ENCODE measurements at regions not wholly inside any gene's neighbourhood (a gene's known extent, or its start where the extent isn't known, plus 50 kb on each side); places are given as distances from the start of the nearest gene placed in this dataset.

- H3K27me3 Mint-ChIP-seq (ENCODE audit: insufficient read depth, low read depth, poor library complexity) = no peaks in the 10 kb centered on the region
- no peak overlapping the region for H3K27ac Mint-ChIP-seq
- no peaks in the 10 kb centered on the region for H3K36me3 Mint-ChIP-seq (ENCODE audit: low read depth)
- H3K4me2 ChIP-seq = no peak overlapping the region
- H3F3A ChIP-seq (replicated peaks; ENCODE audit: low read depth) = no peaks in the 10 kb centered on the region
- H3K4me3 Mint-ChIP-seq = no peak overlapping the region
- no peak overlapping the region for H2AFZ ChIP-seq
- DNase-seq (ENCODE audit: low spot score) = peak; percentile 52
- H3K4me1 ChIP-seq (ENCODE audit: insufficient read depth) = no peaks in the 10 kb centered on the region
- no peaks in the 10 kb centered on the region for H4K20me1 ChIP-seq (replicated peaks; ENCODE audit: insufficient read depth)
- H3K4me1 Mint-ChIP-seq = no peaks in the 10 kb centered on the region
- no peak overlapping the region for H3K4me3 ChIP-seq
- H3K27ac ChIP-seq (ENCODE audit: low read depth) = no peak overlapping the region
- H3K27me3 ChIP-seq (ENCODE audit: insufficient read depth) = no peaks in the 10 kb centered on the region
- no peaks in the 10 kb centered on the region for H3K79me2 ChIP-seq (replicated peaks; ENCODE audit: insufficient read depth)
- H3K9me2 ChIP-seq (ENCODE audit: insufficient read depth) = no peaks in the 10 kb centered on the region
- TF ChIP-seq CREB1 (CRISPR knock-in tag; IDR thresholded peaks at IDR 0.05; ENCODE audit: low read depth) (no peak), CTCF (conservative IDR thresholded peaks at IDR 0.05; ENCODE audit: low read depth in 2 of 2) (peak in 1 of 2 experiments; percentile 64; a peak in 3 of 4 replicates), ZNF114 (CRISPR knock-in tag; IDR thresholded peaks at IDR 0.05) (no peak)
- peaks cover 13% of the 10 kb centered on the region; the same call in 2 of the 3 replicates for H3K9me3 Mint-ChIP-seq
- H3K36me3 ChIP-seq (ENCODE audit: insufficient read depth) = no peaks in the 10 kb centered on the region
- no peak for ATAC-seq
Observed at GRCh38 chr6:62891065-62891647, 320.1 kb upstream of the FKBP1C start.

- Histone ChIP-seq H2AFZ (no peak overlapping the region), H3K9me2 (ENCODE audit: insufficient read depth) (no peaks in the 10 kb centered on the region), H3K79me2 (replicated peaks; ENCODE audit: insufficient read depth) (no peaks in the 10 kb centered on the region), H3K27me3 (ENCODE audit: insufficient read depth) (no peaks in the 10 kb centered on the region), H3F3A (replicated peaks; ENCODE audit: low read depth) (no peaks in the 10 kb centered on the region), H3K4me3 (no peak overlapping the region), H3K4me2 (no peak overlapping the region), H3K27ac (ENCODE audit: low read depth) (no peak overlapping the region), H3K36me3 (ENCODE audit: insufficient read depth) (no peaks in the 10 kb centered on the region), H3K4me1 (ENCODE audit: insufficient read depth) (no peaks in the 10 kb centered on the region), H4K20me1 (replicated peaks; ENCODE audit: insufficient read depth) (no peaks in the 10 kb centered on the region)
- Mint-ChIP-seq H3K27ac (no peak overlapping the region), H3K4me3 (no peak overlapping the region), H3K36me3 (ENCODE audit: low read depth) (no peaks in the 10 kb centered on the region), H3K9me3 (peaks cover 10% of the 10 kb centered on the region; the same call in 2 of the 3 replicates), H3K27me3 (ENCODE audit: insufficient read depth, low read depth, poor library complexity) (no peaks in the 10 kb centered on the region), H3K4me1 (no peaks in the 10 kb centered on the region)
- TF ChIP-seq ETS1 (IDR thresholded peaks at IDR 0.05) (no peak), NANOG (IDR thresholded peaks at IDR 0.05; ENCODE audit: borderline replicate concordance) (no peak)
- DNase-seq (ENCODE audit: low spot score) = no peak
- ATAC-seq = no peak
Observed at GRCh38 chr6:62894114-62894513, 317.2 kb upstream of the FKBP1C start.

GRCh38 chr6:62903266-62903665 lies 308.0 kb upstream of the FKBP1C start:
- H3K4me3 Mint-ChIP-seq = no peak overlapping the region
- H3K9me3 Mint-ChIP-seq = peaks cover 22% of the 10 kb centered on the region
- TF ChIP-seq REST (IDR thresholded peaks at IDR 0.05; ENCODE audit: unreplicated experiment) (no peak), JUNB (IDR thresholded peaks at IDR 0.05; ENCODE audit: unreplicated experiment) (no peak), CTCF (conservative IDR thresholded peaks at IDR 0.05; ENCODE audit: low read depth in 2 of 2) (no peak), EZH2 (IDR thresholded peaks at IDR 0.05; ENCODE audit: low read depth, unreplicated experiment) (no peak), NANOG (IDR thresholded peaks at IDR 0.05; ENCODE audit: borderline replicate concordance) (no peak), ZNF331 (CRISPR knock-in tag; IDR thresholded peaks at IDR 0.05; ENCODE audit: low read depth) (no peak), CREB1 (CRISPR knock-in tag; IDR thresholded peaks at IDR 0.05; ENCODE audit: low read depth) (no peak)

More at GRCh38 chr6:62903266-62903665, 308.0 kb upstream of the FKBP1C start:
- H3K27ac ChIP-seq (ENCODE audit: low read depth) = no peak overlapping the region
- DNase-seq (ENCODE audit: low spot score) (no peak), ATAC-seq (no peak)
- H3K79me2 ChIP-seq (replicated peaks; ENCODE audit: insufficient read depth) = no peaks in the 10 kb centered on the region
- no peaks in the 10 kb centered on the region for H3K27me3 ChIP-seq (ENCODE audit: insufficient read depth)
- Mint-ChIP-seq H3K27ac (no peak overlapping the region), H3K27me3 (ENCODE audit: insufficient read depth, low read depth, poor library complexity) (peaks cover 3% of the 10 kb centered on the region), H3K36me3 (ENCODE audit: low read depth) (peaks cover 3% of the 10 kb centered on the region; the same call in 1 of the 3 replicates), H3K4me1 (peaks cover 2% of the 10 kb centered on the region; the same call in 1 of the 3 replicates)
- H3K9me2 ChIP-seq (ENCODE audit: insufficient read depth) = no peaks in the 10 kb centered on the region
- H3K4me1 ChIP-seq (ENCODE audit: insufficient read depth) = no peaks in the 10 kb centered on the region
- H3F3A ChIP-seq (replicated peaks; ENCODE audit: low read depth) = no peaks in the 10 kb centered on the region
- H4K20me1 ChIP-seq (replicated peaks; ENCODE audit: insufficient read depth) = no peaks in the 10 kb centered on the region
- no peak overlapping the region for H3K4me2 ChIP-seq
- no peaks in the 10 kb centered on the region for H3K36me3 ChIP-seq (ENCODE audit: insufficient read depth)
- H3K4me3 ChIP-seq = no peak overlapping the region
- no peak overlapping the region for H2AFZ ChIP-seq
